NCI-H2107 treated with DMSO at 0.1 percent for 48 hours (cell line): ENCODE measurements at regions not wholly inside any gene's neighbourhood (a gene's known extent, or its start where the extent isn't known, plus 50 kb on each side); places are given as distances from the start of the nearest gene placed in this dataset.
A peak's percentile ranks its signal among the peaks of the same experiment; 100 is the strongest.
"Not testable (repeated sequence)": the region's sequence is repeated elsewhere in the genome, so short reads cannot be mapped to it uniquely, and the experiment has no call there.

Experiments used
- DNase-seq: peaks from one replicate; lab custom pipeline; 2025; ENCODE audit not compliant: unreplicated experiment; lab: John Stamatoyannopoulos, UW

- DNase-seq: no peak
Observed at GRCh38 chr9:117775591-117775990, 71.4 kb downstream of the TLR4 start.

DNA sequence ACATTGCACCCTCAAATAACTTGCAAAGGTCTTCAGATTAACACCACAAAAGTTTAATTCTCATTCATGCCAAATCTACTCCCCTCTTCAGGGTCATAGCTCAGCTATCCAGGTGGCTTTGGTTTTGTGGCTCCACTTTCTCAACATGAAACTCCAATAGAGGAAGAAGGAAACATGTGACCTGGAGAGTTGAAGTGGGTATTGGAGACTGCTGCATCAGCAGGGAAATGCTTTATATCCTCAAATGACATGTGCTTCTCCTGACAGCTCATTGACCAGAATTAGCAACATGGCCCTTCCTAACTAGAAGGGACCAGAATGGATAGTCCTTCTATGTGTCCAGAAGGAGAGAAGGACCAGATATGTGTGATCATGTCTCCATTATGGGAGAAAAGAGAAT is 73.6 kb downstream of the TLR4 start:
- DNase-seq: no peak

GRCh38 chr9:117779760-117780159 is 75.6 kb downstream of the TLR4 start:
- DNase-seq: no peak

DNA sequence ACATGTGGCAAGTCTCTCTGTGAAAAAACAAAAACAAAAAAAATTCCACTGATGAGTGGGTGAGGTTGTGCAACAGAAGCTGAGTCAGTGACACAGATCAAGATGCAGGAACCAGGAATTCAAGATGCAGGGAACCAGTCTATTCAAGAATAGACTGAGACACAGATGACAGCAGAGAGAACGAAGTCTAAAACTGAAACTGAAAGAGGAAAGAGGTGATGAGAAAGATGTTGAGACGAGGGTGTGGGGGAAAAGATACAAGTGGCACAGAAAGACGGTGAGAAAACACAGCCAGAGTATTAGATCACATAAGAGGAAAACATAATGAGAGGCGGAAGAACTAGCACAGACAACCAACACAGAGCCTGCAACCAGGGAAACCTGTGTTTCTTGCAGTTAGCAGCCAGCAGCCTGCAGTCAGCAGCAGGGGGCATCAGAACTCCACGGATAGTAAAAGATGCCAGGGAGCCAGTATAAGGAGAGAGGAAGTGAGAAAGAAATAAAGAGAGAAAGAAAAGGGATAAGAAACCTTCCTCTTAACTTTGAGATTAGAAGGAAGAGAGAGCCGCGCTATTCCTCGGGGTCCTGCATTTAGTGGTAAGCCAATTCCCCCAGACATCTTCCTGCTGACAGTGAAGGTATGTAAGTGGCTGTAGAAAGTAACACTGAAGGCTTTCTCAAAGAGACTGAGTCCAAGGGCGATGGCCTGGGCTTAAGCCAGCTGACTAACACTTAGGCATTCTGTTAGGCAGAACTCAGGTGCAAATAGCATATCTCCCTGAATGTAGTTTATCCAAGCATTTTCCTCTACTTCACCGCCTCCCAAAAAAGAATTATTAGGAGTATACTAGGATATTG is 79.0 kb downstream of the TLR4 start:
- peak; percentile 71 for DNase-seq

DNA sequence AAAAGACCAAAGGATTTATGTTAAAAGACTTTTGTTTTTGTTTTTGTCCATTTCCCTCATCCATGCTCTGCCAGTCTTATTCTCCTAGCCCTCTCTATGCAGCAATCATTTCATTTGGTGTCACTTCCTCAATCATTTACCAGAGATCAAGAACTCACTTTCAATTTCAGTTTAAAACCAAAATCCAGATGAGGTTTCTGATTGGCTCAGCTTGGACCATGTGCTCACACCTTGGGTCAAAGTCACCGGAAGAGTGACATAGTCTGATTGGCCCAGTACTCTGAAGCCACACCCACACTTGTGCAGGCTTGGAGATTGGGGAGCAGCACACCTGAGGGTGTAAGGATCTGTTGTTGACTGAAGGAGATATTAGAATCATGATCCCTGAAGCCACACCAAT is 79.6 kb downstream of the TLR4 start:
- DNase-seq: no peak

DNA sequence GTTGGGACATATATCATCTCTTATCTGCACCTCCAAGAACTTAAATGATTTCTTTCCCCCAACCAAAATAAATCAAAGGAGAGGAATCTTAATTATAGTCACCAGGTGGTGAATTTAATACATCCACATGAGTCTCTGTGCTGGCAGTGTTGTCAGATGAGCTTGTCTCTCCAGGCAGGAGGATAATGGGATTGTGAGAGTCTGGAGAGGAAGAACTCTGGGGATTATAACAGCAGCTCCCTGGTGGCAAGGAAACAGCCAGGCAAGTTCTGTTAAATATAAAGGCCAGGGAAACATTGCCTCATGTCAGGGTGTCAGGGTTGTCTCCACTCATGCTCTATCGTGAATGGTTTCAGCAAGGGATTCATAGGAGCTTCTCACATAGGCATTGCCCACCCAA is 80.8 kb downstream of the TLR4 start:
- DNase-seq: no peak

DNA sequence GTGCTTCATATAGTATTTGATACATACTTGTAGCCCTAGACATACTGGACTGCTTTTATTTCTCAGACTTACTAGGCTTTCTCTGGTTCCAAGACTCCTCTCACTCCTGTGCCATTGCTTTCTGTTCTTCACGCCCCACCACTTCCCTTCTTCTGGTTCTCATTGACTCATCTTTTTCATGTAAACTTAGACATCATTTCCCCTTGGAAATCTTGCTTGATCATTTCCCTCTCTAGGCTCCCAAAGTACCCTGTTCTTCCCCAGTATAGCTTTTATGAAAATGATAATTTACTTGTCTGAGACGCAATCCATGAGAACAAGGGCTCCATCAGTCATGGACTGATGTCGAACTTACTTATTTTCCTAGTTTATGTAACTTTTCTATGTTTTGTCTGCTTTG is 83.5 kb downstream of the TLR4 start:
- no peak for DNase-seq

DNA sequence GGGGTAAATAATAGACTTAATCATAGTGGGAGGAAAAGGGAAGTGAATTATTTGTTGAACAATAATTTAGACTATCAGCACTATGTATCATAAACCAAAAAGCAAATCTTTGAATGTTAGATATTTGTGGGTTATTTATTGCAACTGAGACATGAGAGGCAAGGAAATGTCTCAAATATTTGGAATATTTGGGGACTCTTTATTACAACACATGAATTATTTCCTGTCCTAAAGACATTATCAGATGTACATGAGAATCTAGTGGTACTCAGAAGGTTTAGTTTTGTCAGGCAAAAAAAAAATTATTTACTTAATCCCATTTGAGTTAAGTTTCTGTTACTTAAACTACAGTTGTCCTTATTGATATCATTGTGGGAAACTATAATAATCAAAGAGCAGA is 91.1 kb downstream of the TLR4 start:
- no peak for DNase-seq

- no peak for DNase-seq
Observed at GRCh38 chr9:117796681-117797080, 92.5 kb downstream of the TLR4 start.

DNA sequence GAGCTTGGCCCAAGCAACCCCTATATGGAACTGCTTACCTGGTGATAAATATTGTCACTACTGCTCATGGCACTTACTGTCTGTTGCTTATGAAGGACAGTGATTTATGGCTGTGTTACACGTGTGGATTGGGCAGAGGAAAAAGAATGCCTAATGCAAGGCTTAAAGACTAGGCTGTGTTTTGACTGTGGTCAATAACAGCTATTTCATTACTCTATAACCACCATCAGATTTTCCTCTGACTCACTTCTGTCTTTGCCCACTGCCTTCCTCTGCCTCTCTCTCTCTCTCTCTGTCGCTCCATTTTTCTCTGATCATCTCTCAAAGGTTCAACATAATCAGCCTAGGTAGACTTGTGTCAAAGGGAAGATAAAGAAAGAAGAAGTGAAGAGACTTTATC is 96.2 kb downstream of the TLR4 start:
- no peak for DNase-seq

DNA sequence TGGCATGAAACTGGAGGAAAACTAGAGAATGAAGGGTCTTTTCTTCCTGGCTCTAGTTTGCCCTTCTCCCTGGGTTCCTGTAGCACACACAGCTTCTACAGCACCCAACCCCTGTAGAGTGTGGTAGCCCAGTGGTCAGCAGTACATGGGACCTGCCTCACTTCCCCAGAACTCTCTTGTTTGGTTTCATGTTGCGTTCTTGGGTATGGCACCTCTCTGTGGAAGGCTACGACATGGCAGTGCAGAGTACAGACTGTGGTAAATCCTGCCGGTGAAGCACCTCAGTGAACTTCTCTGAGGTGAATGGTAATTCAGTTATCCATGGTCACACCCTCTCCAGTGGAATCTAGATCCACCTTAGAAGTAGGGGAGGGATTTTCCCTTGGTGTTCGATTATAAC is 105.5 kb downstream of the TLR4 start:
- no peak for DNase-seq

DNA sequence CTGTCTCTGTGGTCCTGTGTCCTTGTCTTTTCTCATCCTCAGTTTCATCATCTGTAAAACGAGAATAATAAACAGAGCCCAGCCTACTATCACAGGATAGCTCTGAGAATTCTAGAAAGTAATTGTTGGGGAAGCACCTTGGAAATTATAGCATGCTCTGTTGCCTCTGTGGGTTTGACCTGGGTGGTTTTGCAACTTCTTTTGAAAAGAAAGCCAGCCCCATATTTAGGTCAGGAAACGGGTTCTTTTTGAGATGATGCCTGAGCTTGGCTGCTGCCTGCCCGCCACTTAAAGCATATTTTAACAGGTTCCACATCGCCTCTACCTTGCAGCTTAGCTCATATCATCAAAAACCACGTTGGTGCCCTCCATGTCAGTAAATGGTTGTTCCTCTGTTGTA is 111.1 kb downstream of the TLR4 start:
- no peak for DNase-seq

DNA sequence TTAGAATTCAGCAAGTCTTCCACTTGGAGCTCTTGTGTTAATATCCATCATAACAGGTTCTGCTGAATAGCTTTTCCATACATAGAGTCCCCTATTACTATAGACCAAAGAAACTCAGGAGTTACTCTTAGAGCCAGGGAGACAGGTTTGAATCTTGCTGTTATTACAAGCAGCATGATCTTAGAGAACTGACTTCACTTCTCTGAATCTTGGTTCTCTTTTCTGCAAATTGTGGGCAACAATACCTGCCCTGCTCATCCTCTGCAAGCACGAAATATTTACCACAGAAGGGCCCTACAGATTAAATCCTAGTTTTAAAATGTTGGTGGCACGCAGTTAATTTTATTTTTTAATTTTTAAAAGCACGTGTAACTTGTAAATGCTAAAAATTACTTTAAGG is 111.7 kb downstream of the TLR4 start:
- DNase-seq: no peak

DNA sequence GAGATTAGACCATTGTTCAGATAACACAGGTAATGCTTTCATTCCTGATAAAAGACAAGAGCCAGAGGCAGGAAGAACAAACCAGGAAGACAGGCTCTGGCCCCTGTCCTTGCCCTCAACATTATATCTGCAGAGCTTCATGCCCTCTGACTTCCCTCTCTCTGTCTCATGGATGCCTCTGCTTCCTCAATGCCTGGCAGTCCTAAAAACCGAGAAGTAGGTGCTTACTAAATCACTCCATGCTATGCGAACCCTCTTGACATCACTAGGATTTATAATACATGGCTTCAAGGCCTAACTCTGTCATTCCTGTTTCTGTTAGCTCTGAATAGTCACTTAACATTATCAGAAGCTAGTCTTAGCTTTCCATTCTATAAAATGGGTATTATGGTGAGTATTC is 117.8 kb downstream of the TLR4 start:
- DNase-seq: no peak

DNA sequence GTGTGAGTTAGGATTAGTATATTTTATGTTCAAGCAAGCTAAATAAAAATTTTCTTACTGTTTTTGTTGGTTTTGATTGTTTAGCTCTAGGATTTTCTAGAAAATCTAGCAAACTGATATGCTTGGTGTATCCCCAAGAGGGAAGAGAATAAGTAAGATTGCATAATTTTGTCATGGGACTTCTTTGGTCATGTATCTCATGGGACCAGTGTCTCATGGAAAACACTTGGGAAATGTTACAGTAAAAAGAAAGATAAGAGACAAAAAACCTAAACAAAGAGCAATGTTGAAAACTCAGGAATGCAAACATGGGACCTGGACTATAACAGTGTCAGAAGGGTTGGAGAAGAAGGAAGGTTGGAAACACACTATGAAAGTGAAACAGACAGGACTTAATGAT is 119.4 kb downstream of the TLR4 start:
- DNase-seq: no peak

- no peak for DNase-seq
Observed at GRCh38 chr9:117825609-117826347, 121.6 kb downstream of the TLR4 start.

GRCh38 chr9:117826837-117827236 is 122.6 kb downstream of the TLR4 start:
- DNase-seq: no peak

DNA sequence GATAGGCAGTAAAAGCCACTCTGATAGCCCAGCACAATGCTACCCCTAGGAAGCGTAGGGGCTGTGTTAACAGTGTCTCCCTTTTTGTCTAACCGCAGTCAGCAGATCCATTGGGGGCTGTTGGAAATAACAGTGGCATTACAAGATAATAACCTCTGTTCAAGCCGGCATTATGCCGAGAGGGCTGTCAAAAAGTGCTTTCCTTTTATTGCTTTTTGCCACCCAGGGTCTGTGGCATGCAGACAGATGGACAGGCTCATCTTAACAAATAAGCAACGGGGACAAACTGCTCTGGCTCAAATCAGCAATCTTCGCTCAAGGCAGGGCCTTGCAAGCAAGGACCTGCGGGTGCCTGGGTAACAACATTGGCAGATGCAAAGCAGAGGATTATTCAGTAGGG is 123.3 kb downstream of the TLR4 start:
- no peak for DNase-seq

- no peak for DNase-seq
Observed at GRCh38 chr9:117828466-117828865, 124.3 kb downstream of the TLR4 start.

- no peak for DNase-seq
Observed at GRCh38 chr9:117835798-117836197, 131.6 kb downstream of the TLR4 start.

- no peak for DNase-seq
Observed at GRCh38 chr9:117839862-117840261, 135.7 kb downstream of the TLR4 start.

GRCh38 chr9:117851836-117852461 is 147.7 kb downstream of the TLR4 start:
- not testable (repeated sequence) for DNase-seq
